RKO (cell line): ENCODE measurements at regions not wholly inside any gene's neighbourhood (a gene's known extent, or its start where the extent isn't known, plus 50 kb on each side); places are given as distances from the start of the nearest gene placed in this dataset.
A peak's percentile ranks its signal among the peaks of the same experiment; 100 is the strongest.
"Not testable (repeated sequence)": the region's sequence is repeated elsewhere in the genome, so short reads cannot be mapped to it uniquely, and the experiment has no call there.

Experiments used
- DNase-seq: peaks from one replicate; pipeline ENCODE4 v3.0.0-alpha.2; 2016; ENCODE audit warnings: low spot score

- no peak for DNase-seq
Measured at GRCh38 chrX:12052109-12052508, 86.2 kb upstream of the FRMPD4 start.

DNA sequence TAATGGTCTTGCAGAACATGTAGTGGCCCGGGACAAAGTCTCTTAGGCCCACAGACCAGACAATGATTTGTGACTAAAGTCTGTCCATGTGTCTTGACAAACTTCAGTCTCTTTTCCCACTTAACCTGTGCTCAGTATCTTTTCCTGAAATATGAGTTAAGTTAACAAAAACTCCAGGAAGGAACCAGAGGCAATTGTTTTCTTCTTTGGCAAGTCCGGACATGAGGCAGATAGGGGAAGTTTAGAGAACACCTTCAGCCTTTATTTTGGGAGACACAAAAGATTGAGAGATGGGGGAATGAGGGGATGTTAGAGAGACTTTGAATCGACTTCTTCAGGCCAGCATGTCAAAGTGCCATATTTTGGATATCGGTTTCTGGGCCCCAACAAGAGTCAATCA is 80.2 kb upstream of the FRMPD4 start:
- no peak for DNase-seq

DNA sequence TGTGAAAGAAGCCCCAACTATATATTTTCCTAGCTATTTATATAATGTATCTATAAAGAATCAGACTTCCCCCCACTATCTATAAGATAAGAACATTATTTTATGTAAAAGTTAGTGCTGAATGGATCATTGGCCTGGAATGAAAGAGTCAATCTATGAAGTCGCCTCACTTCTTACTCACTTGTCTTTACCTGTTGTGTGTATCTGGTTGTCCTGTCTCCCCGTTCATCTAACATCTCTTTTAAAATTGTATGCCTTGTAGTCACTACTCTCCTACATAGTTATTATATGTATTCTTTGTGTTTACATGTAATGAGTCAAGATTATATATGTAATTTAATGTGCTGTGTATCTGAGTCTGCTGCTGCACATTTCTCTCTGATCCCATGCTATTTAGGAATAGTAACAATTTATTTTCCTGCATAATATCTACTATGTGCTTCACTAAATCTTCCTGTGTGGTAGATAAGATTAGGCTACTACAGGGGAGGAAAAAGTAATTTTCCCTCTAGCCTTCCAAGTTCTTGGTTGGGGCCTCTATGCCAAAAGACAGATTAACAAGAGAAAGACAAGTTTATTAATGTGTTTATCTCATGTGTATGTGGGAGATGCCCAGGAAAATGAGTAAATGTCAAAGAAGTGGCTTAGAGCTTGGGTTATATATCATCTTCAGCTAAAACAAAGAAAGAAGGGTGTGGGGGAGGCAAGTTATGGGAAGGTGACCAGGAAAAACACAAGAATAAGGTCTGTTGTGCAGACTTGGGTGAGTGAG is 77.6 kb upstream of the FRMPD4 start:
- DNase-seq = no peak

GRCh38 chrX:12065251-12065650 is 73.0 kb upstream of the FRMPD4 start:
- peak; percentile 54 for DNase-seq

- no peak for DNase-seq
Measured at GRCh38 chrX:12076046-12076445, 62.2 kb upstream of the FRMPD4 start.

- peak; percentile 39 for DNase-seq
Measured at GRCh38 chrX:12080265-12080664, 58.0 kb upstream of the FRMPD4 start.

DNA sequence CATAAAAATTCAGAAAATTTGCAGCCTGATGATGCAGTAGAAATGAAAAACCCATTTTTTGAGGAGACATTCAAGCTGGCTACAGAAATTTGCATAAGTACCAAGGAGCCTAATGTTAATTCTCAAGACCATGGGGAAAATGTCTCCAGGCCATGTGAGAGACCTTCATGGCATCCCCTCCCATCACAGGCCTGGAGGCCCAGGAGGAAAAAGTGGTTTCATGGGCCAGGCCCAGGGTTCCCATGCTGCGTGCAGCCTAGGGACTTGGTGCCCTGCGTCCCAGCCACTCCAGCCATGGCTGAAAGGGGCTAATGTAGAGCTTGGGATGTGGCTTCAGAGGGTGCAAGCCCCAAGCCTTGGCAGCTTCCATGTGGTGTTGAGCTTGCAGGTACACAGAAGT is 55.3 kb upstream of the FRMPD4 start:
- DNase-seq = not testable (repeated sequence)
